GM19023 (cell line): ENCODE measurements at regions not wholly inside any gene's neighbourhood (a gene's known extent, or its start where the extent isn't known, plus 50 kb on each side); places are given as distances from the start of the nearest gene placed in this dataset.

ENCODE experiments used
- ATAC-seq: cut with Tn5 transposase; IDR thresholded peaks from one replicate; pipeline ENCODE4 v1.9.1; 2021; ENCODE audit warnings: mild to moderate bottlenecking, moderate library complexity; ENCODE audit not compliant: unreplicated experiment

DNA sequence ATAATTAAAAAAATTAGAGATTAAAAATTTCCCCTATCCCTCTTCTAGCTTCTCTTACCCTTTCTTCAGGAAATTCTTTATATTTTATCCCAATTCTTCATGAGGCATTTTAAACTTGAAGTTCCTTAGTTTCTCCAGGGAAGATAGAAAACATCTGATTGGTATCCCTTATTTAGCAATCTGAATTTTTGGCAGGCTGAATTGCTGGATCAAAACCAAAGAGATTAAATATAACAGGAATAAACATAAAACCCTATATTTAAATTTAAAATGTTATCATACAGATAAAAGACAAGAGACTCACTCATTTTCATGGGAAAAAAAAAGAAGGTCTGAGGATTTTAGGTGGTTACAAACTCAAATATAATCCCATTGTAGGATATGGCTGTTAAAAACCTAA is 204.2 kb downstream of the CHRM3 start:
- ATAC-seq, result no peak

DNA sequence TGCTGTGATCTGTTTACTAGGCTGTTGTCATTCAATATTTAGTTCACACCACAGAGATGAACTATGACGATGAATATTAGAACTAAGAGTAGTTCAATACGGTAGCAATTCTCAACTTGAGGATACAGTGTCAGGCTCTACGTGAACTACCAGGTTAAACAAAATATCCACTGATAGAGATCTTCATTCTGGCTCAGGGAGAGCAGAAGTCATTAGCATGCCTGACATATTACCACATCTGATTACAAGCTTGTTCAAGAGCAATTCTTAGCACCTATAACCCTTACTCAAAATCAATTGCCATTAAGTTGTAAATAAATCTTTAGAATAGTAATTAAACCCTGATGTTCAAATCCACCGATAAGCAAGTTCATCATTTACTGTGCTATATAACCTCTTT is 207.2 kb downstream of the CHRM3 start:
- ATAC-seq, result no peak

DNA sequence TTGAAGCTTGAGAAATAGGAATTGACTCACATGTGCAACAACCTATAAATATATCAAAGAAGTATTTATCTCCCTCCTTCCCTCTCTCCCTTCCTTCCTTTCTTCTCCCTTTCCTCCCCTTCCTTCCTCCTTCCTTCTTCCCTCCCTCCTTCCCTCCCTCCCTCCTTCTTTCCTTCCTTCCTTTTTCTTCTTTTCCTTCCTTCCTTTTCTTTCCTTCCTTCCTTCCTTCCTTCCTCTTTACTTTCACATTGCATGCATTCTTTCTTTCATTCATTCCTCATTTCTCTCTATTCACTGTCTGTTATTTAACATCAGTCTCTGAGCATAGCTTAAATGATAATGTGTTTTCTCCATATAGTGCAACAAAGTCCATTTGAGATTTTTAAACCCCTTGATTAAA is 214.2 kb downstream of the CHRM3 start:
- ATAC-seq, result no peak

DNA sequence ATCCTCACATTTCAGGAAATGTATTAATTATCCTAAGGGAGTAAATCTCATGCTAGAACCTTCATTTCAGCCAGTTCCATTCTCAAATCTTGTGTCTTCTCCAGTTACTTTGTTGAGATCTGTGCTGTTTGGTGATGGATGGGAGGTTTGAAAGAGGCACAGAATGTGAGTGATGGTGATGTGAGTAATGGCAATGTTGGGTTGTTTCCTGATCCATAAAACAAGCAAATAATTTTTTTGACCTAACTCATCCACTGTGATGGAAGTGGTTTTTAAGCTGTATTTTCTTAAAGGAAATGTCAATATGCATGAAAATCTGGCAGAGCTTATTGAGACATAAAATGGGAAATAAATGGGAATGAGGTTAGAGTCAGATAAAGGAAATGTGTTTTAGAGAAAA is 214.7 kb downstream of the CHRM3 start:
- no peak for ATAC-seq

DNA sequence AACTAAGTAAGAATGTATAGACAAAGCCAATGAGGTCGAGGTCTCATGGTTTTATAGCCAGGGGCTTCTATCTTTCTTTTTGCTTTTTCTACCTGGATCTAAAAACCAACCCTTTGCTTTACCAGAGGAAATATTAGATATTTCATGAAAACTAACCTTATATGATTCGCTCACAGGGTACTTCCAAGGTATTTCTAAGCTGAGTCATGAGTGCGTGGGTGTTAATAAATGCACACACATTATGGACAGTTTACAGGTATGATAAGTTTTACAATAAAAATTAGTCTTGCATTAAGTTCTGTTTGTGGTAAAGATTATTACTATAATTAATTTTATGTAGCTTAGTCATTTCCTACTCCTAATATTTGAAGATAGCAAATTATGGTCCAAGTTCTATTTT is 217.2 kb downstream of the CHRM3 start:
- ATAC-seq, result no peak

DNA sequence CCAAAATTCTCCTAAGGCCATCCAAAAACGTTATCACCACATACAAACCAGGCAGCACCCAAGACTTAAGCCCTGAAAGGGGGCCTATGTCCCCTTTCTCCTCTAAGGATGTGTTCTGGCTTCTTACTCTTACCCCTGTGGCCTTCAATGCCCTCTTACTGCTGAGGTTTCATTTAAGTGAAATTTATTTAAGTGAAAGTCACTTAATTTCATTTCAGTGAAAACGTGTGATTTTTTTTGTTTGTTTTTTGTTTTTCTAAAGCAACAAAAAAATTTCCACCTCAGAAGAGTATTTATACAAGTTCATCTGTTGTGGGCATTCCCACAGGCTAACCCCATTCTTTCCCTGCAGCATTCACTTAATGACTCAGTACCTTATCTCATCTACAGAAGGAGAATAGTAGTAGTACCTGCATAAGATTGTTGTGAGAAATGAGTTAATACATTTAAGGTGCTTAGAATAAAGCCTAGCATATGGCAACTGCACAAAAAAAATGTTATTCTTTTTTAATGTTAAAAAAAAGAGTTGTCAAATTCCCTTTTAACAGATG is 220.6 kb downstream of the CHRM3 start:
- no peak for ATAC-seq

DNA sequence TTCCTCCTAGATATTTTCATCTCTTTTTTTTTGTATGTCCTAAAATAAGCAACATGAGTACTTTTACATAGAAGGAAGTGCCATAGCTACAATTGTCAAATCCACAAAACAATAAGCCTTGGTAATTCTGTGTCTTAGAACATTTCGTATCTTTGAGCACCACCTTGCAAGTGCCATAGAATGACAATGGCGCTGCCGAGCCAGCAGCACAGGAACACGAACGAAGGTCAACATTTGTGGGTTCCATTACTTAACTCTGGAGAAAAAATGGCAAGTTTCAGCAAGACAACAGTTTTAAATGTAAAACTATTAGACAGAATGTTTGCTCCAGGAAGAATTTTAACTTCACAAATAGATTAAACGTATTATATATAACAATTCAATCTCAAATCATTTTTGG is 222.1 kb downstream of the CHRM3 start:
- no peak for ATAC-seq

DNA sequence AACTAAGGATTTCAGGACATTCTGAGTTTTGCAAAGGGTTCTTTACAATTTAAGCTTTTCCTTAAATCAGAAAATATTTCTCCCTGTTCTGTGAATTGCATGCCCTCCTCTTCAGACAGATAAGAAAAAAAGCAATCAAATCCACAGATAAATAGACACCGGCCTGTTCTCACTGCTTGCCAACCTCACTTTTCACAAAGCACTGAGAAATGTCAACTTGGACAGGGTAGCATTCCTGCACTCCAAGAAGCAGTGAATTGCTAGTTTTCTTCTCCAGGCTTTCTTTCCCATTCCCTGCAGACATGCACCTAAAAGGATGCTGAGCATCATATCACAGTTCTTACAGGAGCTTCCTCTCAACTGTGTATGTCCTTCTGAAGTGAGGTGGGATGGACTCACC is 226.0 kb downstream of the CHRM3 start:
- no peak for ATAC-seq

DNA sequence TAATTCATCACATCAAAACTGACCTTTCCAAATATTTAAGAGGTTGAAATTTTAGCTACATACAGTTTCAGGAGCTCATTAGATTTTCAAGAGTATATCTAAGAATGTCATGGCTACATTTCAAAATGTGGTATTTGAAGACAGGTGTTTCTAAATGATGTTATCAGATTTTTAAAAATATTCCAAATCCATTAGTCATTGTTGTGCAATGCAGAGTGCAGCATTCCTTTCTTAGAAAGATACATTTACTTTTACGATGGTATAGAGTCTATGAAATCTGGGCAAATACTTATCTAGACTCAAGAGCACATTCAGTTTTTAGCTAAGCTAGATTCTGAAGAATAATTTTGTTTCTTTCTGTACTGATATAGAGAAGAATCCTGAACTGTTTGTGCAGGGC is 230.3 kb downstream of the CHRM3 start:
- no peak for ATAC-seq

DNA sequence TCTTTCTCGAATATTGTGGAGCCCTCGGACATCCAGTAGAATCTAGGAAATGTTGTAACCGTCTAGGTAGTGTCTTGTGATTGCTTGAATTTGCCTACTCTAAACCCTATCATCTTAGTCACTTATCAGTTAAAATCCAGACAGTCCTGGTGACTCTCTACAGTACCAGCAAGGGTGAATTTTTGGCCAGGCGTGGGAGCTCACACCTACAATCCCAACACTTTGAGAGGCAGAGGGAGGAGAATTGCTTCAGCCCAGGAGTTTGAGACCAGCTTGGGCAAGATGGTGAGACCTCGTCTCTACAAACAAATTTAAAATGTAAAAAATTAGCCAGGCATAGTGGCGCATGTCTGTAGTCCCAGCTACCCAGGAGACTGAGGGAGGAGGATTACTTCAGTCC is 230.9 kb downstream of the CHRM3 start:
- no peak for ATAC-seq

DNA sequence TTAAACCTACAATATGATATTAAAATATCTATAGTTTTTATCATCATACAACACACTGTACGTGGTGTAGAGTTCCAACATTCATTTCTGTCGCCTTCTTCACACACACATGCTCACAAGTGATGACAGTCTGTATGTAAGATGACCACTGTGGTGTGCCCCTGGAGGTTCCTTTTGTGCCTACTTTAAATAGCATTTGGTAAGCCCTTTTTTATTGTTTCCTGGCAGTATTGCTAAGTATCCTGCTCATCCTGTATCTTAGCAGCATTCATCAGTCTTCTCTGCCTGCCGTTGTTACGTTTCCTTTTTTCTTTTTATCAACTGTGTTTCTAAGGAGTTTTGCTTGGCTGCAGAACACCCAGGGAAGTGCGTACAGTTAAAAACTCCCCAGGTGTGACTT is 231.4 kb downstream of the CHRM3 start:
- ATAC-seq, result no peak

DNA sequence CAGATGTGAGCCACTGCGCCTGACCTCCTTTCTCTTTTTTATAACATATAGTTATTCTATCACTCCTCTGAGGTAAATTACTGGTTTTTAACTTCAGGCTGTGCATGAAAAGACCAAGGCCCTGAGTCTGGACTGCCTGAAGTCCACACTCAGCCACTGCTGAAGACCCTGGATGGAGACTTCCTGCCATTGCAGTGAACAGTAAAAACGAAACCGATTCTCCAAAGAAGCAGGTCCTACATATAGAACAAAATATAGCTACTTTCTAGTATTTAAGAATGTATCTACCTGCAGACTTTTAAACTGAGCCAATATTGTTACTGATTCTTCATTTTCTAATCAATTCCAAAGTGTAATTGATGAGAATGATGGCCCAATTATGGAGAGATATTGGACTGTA is 232.8 kb downstream of the CHRM3 start:
- ATAC-seq, result no peak

DNA sequence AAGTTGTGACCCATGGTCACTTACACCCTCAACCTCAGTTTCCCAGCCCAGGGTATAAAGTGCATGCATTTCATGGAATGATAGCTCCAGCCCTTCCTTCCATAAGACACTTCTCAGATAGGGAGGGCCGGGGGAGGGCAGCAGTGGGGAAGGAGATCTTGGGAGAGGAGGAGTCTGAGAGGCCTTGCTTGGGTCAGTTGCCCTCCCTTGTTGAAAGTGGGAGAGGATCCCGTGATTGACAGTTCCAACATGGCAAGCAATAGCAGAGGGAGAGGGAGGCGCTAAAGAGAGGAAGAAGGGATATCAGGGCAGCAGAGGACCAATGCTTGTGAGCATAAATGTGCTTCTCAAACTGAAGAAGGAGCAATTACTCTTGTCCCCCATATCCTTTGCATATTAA is 244.4 kb downstream of the CHRM3 start:
- ATAC-seq, result no peak

DNA sequence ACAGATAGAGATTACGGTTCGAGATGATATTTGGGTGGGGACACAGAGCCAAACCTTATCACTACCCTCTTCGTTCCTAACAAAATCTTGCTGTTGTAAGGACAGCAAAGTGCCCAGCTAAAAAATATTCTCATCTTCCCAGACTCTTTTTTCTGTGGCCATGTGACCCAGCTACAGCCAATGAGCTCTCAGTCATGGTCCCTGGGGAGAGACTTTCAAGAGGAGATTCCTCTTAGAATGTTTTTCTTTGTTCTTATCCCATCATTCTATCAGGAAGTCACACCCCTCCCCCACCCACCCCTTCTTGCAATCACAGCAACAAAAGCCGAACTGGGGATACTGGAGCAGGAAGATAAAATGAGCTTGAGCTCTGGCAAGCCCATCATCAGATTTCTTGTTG is 247.1 kb downstream of the CHRM3 start:
- ATAC-seq, result no peak

DNA sequence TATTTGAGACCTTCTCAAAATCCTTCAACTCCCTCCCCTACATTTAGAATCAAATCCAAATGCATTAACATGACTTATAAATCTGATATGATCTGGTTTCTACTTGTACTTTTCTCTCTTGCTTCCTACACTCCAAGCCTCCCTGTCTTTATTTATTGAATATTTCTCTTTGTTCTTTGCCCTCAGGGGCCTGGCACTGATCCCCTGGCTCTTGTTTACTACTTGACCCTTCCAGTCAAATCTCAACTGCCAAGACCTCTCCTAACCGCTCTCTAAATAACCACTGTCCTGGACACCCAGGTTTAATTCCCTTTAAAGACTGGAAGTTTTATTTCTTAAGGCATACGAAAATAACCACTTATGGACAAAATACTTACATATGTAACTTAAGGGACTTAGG is 248.9 kb downstream of the CHRM3 start:
- ATAC-seq, result no peak

DNA sequence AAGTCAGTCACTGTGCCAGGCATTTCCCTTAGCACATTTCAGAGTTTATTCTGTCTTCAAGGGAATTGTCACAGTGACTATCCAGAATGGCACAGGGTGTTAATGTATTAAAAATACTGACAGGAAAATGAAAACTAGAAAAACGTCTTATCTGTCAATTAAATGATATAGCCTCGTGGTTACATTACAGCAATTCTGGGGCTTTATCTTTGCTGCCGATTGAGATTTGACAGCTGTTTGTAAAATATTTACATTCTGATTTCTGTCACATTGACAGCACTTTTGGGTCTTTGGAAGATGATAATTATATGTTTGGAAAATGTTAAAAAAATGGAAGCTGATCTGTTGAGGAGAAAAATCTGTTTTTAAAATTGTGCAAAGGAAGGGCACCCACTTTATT is 250.0 kb downstream of the CHRM3 start:
- ATAC-seq, result no peak

DNA sequence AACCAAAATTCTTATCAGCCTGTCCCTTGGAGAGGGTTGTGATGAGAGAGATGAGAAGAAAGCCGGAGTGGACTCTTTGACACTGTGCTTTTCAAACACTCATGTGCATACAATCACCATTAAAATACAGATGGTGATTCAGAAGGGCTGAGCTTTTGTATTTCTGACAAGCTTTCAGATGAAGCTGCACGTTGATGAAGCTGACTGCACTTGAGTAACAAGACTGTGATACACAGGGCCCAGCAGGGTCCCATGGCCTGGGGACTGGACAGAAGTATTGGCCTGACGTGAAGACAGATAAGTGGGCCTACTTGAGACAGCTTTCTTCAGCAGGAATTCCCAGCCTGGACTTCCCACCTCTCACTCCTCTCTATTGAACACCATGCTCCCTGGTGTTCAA is 258.2 kb downstream of the CHRM3 start:
- no peak for ATAC-seq

DNA sequence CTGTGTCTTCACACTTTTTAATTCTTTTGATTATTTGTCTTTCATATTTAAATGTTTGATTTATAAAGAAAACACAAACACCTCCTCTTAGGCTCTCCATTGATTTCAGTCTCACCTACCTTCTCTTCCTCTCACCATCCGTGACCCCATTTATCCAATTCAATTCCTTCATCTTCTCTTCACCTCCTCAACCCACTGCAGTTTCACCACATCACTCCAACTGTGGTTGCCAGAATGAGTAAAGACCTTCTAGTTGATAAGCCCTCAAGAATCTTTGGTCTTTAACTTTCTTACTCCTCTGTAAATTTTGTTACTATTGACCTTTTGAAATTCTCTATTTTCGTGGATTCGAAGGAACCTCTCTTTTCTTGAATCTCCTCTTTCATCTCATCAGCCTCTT is 260.7 kb downstream of the CHRM3 start:
- ATAC-seq, result no peak

DNA sequence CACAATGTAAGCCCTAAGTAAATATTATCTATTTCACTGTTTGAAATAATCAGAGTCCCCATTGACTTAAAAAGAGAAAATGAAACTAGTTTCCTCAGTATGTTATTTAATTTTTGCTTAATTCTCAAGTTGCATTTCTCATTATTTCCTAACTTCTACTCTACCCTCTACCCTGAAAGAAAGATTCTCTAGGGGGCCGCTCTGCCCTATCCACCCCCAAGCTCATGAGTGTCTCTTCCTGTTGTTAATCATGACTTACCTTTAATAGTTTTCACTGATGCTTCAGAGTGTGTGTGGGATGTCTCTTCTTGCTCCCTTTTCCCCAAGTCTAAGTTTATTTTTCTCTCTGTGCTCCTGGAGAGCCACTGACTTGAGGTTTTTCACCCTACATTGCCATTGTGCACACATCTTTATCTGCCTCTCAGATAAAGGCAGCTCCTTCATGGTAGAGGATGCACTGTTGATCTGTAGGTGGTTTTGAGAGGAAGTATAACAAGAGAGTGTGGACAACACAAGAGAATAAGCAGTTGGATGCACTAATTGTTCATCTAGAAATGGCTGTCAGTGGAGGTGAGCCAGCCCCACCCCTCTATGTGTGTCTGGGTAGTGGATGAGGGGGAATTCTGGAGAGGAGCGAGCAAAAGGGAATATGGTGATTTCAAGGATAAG is 261.7 kb downstream of the CHRM3 start:
- no peak for ATAC-seq

DNA sequence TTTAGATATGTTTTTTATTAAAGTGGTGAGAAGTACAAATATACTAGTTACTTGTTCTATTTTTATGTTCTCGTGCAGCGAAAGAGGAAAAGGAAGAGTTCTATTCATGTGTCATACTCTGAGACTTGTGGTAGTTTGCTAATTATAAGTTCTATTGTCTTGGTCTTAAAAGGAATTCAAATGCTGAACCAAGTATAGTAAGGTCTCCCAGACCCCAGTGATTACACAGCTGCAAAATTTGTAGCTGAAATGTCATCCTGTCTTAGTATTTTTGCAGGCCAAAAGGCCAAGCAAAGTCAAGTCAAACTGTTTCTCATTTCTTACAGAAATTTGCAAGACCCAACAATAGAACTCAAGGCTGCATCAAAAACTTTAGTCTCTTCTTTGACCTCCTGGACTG is 268.7 kb downstream of the CHRM3 start:
- ATAC-seq, result no peak

DNA sequence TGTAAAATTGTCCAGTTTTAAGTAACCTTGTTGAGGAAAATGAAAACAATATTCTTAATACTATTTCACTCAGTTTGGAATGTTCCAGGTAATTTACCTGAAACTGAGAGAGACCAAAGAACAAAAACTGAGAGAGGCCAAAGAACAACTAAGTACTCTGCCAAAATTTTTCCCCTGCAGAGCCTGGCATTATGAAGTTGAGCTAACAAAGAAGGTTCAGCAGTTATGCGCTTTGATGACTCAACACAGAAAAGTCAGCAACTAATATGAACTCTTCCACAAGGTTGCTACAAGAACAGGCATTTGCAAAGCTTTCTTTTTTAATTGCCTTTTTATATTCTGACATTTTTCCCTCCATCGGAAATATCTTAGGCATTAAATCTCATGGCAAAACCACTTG is 270.9 kb downstream of the CHRM3 start:
- no peak for ATAC-seq

DNA sequence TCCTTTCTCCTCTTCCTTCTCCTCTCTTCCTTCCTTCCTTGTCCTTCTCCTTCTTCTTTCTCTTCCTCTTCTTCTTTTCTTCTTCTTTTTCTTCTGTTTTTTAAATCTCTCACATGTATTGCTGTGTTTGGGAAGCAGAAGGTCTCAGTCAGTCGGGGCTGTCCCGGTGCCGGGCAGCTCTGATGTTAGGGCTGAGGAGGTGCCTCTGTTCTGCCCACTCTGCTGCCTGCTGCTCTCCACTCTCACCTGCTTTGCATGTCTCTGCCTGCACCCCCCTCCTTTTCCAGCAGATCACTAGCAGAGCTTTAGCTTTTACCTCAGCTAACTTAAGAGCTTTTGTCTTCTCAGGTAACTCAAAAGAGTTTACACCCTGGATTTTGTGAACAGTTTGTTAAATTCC is 276.6 kb downstream of the CHRM3 start:
- ATAC-seq, result no peak

DNA sequence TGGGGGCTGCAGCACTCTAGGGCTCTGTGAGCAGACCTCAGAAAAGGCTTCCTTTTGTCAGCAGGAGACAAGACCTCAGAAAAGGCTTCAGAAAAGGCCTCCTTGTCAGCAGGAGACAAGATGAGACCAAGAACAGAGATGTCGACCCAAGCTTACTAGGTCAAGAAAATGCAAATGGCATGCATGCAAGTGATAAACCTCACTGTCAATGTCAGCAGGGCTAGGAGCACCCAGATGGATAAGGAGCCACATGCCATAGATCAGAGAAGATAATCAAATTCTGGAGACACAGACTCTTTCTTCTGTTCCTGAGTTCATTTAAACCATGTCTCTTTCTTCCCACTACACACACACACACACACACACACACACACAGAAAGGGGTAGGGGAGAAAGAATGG is 285.9 kb downstream of the CHRM3 start:
- ATAC-seq, result no peak
